NCI-H2227 (cell line): ENCODE measurements at regions not wholly inside any gene's neighbourhood (a gene's known extent, or its start where the extent isn't known, plus 50 kb on each side); places are given as distances from the start of the nearest gene placed in this dataset.

Experiments used
- DNase-seq: peaks from one replicate; lab custom pipeline; 2025; ENCODE audit not compliant: unreplicated experiment; lab: John Stamatoyannopoulos, UW

- no peak for DNase-seq
Observed at GRCh38 chr14:87122166-87122565, 870.8 kb downstream of the GALC start.

- DNase-seq = no peak
Observed at GRCh38 chr14:87121716-87122115, 871.3 kb downstream of the GALC start.

- no peak for DNase-seq
Observed at GRCh38 chr14:87115234-87115633, 877.7 kb downstream of the GALC start.

DNA sequence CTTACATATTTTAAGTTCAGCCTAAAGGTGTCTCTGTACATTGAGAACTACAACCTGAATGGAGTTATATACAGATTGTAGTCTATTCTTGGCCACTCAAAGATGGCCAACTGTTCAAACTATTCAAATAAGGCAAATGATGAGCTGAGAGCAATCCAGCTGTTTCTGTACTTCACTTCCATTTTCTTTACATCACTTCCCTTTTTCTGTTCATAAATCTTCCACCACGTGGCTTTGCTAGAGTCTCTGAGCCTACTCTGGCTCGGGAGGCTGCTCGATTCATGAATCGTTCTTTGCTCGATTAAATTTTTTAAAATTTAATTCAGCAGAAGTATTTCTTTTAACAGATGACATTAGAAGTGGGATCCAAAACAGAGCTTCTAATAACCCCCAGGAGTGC is 879.7 kb downstream of the GALC start:
- no peak for DNase-seq

DNA sequence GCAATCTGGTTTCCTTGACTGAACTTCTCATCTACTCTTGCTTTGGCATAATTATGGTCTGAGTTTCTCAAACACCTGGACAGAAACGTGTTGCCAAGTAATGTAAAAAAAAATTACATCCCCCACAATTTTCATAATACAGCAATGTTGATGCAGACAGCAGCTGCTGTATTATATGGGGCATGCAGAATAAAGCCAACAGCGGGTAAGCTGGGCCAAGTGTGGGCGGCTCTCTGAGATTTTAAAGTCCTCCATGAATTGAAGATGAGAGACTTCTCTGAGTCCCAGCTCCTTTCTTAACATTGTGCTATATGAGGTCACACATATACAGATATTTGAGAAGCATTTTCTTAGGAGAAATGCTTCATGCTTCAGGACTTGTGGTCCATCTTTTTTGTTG is 881.2 kb downstream of the GALC start:
- no peak for DNase-seq

GRCh38 chr14:87111126-87111525 is 881.9 kb downstream of the GALC start:
- DNase-seq = no peak

- DNase-seq = no peak
Observed at GRCh38 chr14:87109271-87109670, 883.7 kb downstream of the GALC start.

- DNase-seq = no peak
Observed at GRCh38 chr14:87108726-87109125, 884.3 kb downstream of the GALC start.

DNA sequence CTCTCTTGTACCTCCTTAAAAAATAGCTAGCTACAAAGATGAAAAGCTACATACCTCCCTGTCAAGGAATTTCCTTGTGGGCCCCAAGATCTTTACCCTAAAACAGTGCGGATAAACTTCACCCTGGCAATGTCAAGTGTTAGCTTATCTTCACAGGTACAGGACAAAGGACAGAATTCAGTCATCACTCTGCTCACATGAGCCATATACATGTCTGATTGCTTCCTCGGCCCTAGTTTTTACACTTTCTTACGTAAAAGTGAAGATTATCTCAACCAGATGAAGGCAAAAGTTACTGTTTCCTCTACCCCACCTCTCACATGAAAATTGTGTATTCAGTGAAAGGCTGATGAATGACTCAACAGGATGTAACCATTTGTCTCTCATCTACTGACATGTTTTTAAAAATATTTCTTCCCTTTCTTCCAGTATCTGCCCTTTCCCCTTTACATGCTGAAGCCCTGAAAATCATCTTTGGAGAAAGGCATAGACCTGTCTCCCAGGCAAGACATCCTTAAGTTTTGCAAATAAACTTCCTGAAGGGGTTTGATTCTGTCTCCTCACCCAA is 890.1 kb downstream of the GALC start:
- DNase-seq = no peak

GRCh38 chr14:87097015-87097414 is 896.0 kb downstream of the GALC start:
- DNase-seq = no peak

GRCh38 chr14:87094913-87095312 is 898.1 kb downstream of the GALC start:
- DNase-seq = no peak

DNA sequence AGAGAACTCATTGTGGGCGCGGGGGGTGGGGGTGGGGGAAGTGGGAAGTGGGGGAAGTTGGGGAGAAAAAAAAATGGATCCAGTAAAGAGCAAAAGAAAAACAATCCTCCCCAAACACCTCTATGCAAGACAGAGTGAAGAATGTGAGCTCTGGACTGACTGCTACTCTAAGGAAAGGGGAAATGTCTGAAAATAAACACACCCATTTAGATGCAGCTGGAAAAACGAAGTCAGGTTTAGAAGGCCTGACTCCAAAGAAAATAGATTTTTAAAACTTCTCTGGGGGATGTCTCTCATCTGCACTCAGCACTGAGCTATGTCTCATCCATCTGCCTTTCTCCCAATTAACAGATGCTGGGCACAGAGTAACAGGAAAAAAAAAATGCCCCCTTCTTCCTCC is 904.4 kb downstream of the GALC start:
- DNase-seq = no peak

- no peak for DNase-seq
Observed at GRCh38 chr14:87087881-87088280, 905.1 kb downstream of the GALC start.

DNA sequence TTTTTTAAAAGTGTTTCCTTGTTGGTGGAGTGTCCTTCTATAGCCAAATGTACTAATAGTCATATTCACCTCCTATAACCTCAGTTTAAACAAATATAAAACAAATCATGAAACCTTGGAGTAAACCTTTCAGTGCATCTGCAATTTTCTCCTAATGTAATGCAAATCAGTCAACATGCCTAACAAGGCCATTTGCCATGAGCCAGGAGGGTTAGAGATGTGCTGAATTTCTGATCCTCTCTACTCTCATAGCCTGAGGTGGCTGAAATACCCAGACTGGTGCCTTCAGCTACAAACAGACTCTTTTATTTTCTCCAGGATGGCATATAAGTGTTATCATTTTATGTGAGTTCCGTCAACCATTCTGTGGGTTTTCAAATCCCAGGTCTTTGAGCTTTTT is 908.1 kb downstream of the GALC start:
- DNase-seq = no peak

DNA sequence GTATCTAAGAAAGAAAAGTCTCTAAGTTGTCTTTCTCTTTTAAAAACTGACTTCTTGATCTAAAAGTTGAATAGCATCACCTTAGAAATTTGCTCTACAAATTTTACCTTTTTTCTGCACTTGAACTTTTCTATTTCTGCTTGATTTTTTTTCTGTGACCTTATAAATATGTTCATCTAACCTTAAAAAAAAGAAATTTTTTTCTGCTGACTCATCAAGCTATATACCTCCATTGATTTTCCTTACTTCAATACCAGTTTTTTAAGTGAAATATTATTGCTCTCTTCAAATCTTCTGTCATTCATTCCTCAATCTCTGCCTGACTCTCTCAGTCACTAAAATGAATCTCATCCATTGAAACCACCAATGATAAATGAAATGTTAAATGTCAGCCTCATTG is 910.1 kb downstream of the GALC start:
- DNase-seq = no peak

GRCh38 chr14:87081004-87081403 is 912.0 kb downstream of the GALC start:
- no peak for DNase-seq

GRCh38 chr14:87080146-87080545 is 912.8 kb downstream of the GALC start:
- DNase-seq = no peak

- no peak for DNase-seq
Observed at GRCh38 chr14:87079416-87079815, 913.6 kb downstream of the GALC start.

GRCh38 chr14:87076922-87077321 is 916.1 kb downstream of the GALC start:
- DNase-seq = no peak

- DNase-seq = no peak
Observed at GRCh38 chr14:87076146-87076545, 916.8 kb downstream of the GALC start.

GRCh38 chr14:87073880-87074570 is 919.0 kb downstream of the GALC start:
- no peak for DNase-seq

DNA sequence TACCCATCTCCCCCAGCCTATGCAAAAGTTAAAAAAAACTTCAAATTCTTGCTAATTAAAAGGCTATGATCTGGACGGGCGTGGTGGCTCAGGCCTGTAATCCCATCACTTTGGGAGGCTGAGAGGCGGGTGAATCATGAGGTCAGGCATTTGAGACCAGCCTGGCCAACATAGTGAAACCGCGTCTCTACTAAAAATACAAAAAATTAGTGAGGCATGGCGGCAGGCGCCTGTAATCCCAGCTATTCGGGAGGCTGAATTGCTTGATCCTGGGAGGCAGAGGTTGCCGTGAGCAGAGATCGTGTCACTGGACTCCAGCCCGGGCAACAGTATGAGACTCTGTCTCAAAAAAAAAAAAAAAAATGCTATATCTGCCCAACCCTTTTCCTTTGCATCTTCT is 925.4 kb downstream of the GALC start:
- DNase-seq = no peak

DNA sequence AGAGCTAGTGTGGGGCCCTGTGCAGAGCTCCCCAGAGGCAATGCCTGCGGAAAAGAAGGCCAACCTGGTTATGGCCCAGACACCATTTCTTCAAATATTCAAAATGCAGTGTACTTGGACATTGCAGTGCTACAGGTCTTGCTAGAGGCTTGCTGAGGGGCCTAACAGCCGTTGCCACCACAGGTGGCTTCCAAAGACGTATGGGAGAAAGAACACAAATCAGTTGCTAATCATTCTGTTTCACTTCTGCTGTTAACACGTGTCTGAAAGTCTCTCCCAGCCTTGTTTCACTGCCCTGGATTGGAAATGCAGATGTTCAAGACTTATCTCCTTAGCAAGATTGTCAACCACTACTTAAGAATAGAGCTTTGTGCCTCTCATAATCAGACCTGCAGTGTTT is 925.9 kb downstream of the GALC start:
- DNase-seq = no peak
